SK-N-MC (cell line): ENCODE measurements at regions not wholly inside any gene's neighbourhood (a gene's known extent, or its start where the extent isn't known, plus 50 kb on each side); places are given as distances from the start of the nearest gene placed in this dataset.

Source experiments
- DNase-seq: peaks from one replicate; pipeline ENCODE4 v3.0.0-alpha.2; 2011; ENCODE audit warnings: low read depth, low spot score
- H3K27ac ChIP-seq: fragments of 200-600 bp; sonication (generic); 2 replicates; pipeline ENCODE4 v1.5.1; 2016; ENCODE audit warnings: mixed run types
- H3K36me3 ChIP-seq: fragments of 200-600 bp; sonication (generic); 2 replicates; pipeline ENCODE4 v1.6.1; 2017; ENCODE audit warnings: antibody characterized with exemption, low read length, mixed read lengths; ENCODE audit not compliant: insufficient read depth
- H3K4me3 ChIP-seq: fragments of 200-600 bp; sonication (generic); 2 replicates; pipeline ENCODE4 v1.5.1; 2016
- H3K9ac ChIP-seq: fragments of 200-600 bp; sonication (generic); 2 replicates; pipeline ENCODE4 v1.8.0; 2017; ENCODE audit warnings: mixed run types, mixed read lengths; ENCODE audit not compliant: insufficient read length
- H3K9me3 ChIP-seq: fragments of 200-600 bp; sonication (generic); 2 replicates; pipeline ENCODE4 v1.6.1; 2017; ENCODE audit warnings: low read depth, mild to moderate bottlenecking, antibody characterized with exemption, low read length, moderate library complexity, mixed read lengths
- EZH2 ChIP-seq: fragments of 200-600 bp; sonication (generic); IDR thresholded peaks from one replicate; pipeline ENCODE4 v1.6.1; 2017; ENCODE audit warnings: antibody characterized with exemption
- FOXP2 ChIP-seq: optimal IDR thresholded peaks from 2 replicates; pipeline ENCODE3; 2011; ENCODE audit warnings: mild to moderate bottlenecking, moderate library complexity; ENCODE audit not compliant: insufficient read depth; ENCODE audit errors: extremely low read length, control extremely low read depth
- POLR2AphosphoS5 ChIP-seq: IDR thresholded peaks from 2 replicates; pipeline ENCODE4 v1.6.1; 2012; ENCODE audit warnings: mild to moderate bottlenecking, low read depth, low read length, borderline replicate concordance

DNA sequence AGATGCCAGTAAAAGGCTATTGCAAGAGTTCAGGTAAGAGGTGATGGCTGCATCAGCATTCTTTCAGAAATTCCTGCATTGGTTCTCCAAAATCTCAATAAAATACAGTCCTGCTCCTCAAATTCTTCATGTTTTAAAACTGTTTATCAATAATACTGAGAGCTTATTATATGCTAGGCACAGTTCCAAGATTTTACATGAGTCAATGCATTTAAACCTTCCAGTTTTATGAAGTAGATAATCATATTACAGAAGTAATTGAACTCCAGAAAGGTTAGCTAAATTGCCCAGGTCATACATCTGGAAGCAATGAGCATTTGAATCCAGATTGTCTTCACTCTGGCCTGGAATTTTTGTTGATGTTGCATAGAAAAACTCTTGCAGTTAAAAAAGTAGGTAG, 282.9 kb upstream of the SLITRK6 start:
- no peak for TF ChIP-seq EZH2
- no peak for TF ChIP-seq FOXP2
- TF ChIP-seq POLR2AphosphoS5, result no peak
- Histone ChIP-seq H3K9me3 (no peaks in the 10 kb centered on the region), H3K27ac (no peak overlapping the region), H3K9ac (no peak overlapping the region), H3K4me3 (no peak overlapping the region), H3K36me3 (no peaks in the 10 kb centered on the region)
- DNase-seq, result no peak

DNA sequence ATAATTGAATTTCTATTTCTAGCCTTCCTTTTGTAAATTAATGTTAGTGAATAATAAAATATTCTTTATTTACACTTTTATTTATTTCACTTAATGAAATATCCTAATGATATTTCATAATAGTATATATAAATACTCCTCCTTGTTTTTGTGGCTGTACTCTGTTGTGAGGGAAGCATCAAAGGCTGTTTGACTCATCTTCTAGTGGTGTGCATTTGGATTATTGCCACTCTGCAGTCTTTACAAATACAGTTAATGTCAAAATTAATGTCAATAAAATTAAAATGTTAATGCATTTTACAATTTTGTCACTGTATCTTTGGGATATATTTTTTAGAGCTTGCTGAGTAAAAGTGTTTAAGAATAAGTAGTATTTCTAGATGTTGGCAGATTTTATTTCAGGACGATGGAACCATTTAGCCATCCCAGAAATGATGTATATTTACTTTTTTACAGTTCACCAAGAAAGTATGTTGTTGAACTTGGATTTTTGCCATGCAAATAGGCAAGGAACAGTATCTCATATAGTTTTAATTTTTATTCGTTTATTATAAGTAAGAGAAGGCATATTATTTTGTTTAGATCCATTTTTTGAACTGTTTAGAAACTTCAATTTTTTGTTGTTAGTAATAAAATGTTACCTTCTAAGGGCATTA, 281.2 kb upstream of the SLITRK6 start:
- DNase-seq, result no peak
- no peak overlapping the region for H3K27ac ChIP-seq
- no peaks in the 10 kb centered on the region for H3K36me3 ChIP-seq
- H3K9ac ChIP-seq, result no peak overlapping the region
- no peaks in the 10 kb centered on the region for H3K9me3 ChIP-seq
- TF ChIP-seq EZH2 (no peak), POLR2AphosphoS5 (no peak), FOXP2 (no peak)
- H3K4me3 ChIP-seq, result no peak overlapping the region

DNA sequence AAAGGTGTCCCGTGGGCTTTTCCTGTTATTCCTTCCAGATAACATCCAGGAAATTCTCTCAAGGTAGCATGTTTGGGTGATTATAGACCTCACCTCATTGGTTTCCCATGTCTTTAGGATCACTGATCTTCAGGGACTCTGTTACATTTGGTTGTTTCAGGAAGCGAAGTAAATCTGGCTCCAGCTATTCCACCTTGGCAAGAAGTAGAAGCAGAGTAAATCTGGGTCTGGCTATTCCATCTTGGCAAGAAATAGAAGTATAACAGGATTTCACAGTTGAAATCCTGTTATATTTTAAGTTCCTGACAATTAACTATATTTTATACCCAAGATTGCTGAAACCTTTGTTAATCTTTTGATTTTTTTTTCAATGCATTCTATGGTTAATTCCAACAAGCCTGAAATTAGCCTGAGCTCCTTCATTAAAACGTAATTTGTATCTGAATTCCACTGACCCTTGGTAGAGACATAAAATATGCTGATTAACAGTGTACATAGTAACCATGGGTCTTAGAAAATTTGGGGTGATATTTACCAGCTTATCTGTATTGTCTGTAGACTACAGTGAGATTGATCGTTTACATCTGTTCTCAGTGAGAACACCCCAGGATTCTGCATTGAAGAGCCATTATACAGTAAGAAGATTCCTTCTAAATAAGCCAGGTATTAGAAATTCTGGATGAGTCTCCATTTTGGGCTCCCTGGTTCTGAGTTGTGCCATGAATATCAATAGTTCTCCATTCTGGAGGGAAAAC, 267.6 kb upstream of the SLITRK6 start:
- no peak overlapping the region for H3K4me3 ChIP-seq
- TF ChIP-seq POLR2AphosphoS5 (no peak), EZH2 (no peak), FOXP2 (no peak)
- no peaks in the 10 kb centered on the region for H3K36me3 ChIP-seq
- no peak overlapping the region for H3K27ac ChIP-seq
- H3K9ac ChIP-seq, result no peak overlapping the region
- DNase-seq, result no peak
- no peaks in the 10 kb centered on the region for H3K9me3 ChIP-seq

DNA sequence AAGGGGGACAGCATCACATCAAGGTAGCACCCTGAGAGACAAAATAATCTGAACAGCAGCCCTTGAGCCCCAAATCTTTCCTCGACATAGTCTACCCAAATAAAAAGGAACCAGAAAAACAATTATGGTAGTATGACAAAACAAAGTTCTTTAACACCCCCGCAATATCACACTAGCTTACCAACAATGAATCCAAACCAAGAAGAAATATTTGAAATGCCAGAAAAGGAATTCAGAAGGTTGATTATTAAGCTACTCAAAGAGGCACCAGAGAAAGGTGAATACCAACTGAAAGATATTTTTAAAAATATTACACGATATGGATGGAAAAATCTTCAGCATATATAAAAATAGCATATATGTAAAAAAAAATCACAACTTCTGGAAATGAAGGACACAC, 252.9 kb upstream of the SLITRK6 start:
- Histone ChIP-seq H3K9me3 (no peaks in the 10 kb centered on the region), H3K27ac (no peak overlapping the region), H3K9ac (no peak overlapping the region), H3K4me3 (no peak overlapping the region), H3K36me3 (no peaks in the 10 kb centered on the region)
- TF ChIP-seq FOXP2, result no peak
- no peak for DNase-seq

DNA sequence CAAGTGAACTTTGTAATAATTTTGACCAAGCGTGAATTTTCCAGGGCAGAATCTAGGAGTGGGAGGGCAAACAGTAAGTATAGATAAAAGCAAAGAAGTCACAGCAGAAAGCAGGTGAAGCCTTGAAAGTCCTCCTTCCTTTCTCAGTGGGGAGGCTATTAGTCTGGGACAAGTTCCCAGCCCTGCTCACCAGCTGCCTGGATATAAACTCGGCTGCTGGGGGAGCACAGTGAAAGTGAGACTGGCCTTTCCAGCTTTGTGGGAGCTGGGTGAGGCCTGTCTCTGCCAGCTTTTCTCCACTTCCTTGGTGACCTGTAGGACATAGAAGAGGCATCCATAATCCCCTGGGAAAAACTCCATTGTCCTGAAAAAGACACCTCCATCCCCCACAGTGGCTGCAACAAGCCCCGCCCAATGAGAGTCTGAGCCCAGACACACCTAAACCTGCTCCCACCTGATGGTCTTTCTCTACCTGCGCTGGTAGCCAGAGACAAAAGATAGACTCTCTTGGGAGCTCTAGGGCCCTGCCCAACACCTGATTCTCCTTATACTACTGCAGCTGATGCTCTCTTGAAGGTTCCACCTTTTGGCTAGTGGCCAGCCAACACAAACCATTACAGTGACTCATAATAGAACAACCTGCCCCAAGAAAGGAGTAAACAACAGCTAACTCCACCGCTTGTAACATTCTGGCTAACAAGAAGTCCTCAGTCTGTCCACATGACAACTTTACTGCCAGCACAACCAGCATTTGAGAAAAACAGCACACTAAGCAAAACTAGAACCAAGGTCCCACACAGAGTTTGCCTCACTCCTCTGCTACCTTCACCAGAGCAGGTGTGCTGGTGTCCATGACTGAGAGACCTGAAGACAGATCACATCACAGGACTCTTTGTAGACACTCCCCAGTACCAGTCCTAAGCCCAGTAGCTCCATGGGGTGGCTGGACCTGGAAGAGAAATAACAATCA, 252.2 kb upstream of the SLITRK6 start:
- no peak overlapping the region for H3K9ac ChIP-seq
- H3K27ac ChIP-seq, result no peak overlapping the region
- DNase-seq, result no peak
- no peaks in the 10 kb centered on the region for H3K9me3 ChIP-seq
- H3K36me3 ChIP-seq, result no peaks in the 10 kb centered on the region
- TF ChIP-seq EZH2, result no peak
- TF ChIP-seq FOXP2, result no peak
- TF ChIP-seq POLR2AphosphoS5, result no peak
- no peak overlapping the region for H3K4me3 ChIP-seq

DNA sequence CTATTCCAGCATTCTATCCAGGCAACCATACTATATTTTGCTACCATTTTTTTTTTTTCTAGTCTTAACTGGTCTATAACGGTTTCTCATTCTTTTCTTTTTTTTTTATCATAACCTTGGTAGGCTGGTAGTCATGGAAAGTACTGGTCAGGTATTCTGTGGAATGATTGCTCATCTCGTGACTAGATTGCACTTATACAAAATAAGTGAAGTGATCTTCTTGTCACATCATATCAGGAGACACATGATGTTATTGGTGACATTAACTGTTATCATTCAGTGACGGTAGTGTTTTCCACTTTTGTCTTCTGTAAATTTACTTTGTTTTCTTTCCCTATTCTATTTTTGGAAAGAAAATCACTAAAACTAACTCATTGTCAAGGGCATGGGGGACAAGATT, 239.3 kb upstream of the SLITRK6 start:
- no peak for DNase-seq
- TF ChIP-seq FOXP2 (no peak), EZH2 (no peak), POLR2AphosphoS5 (no peak)

DNA sequence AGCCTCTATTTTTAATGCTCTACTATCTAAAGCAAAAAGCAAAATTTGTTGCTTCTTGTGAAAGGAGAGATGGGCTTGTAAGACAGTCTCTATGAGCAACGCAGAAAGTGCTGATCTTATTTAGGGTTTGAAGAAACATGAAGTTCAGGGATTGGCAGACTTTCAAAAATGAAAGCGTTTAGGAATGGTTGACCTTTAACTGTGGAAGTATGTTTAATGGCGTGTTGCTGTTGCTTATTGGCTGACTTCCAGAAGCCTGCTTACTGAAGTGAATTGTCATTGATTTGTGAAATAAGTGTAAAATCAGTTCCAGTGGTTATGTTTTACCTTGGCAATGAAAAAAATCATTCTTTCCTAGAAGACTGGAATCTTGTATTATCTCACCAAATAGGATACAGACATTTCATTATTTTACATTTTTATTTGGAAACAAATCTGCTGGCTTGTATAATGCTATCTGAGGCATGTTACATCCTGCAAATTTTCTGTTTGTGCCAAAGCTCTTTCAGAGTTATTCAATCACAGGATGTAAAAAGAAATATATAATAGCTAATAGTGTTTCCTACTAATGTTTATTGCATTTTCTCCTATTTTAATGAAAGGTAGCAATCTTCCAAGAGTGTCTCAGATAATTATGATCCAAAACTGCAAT, 221.3 kb upstream of the SLITRK6 start:
- Histone ChIP-seq H3K27ac (peak overlapping the region; percentile 15; the same call in 1 of the 2 replicates), H3K4me3 (peak overlapping the region; percentile 17), H3K9ac (no peak overlapping the region), H3K9me3 (no peaks in the 10 kb centered on the region), H3K36me3 (no peaks in the 10 kb centered on the region)
- peak; percentile 14 for DNase-seq
- TF ChIP-seq POLR2AphosphoS5, result no peak
- no peak for TF ChIP-seq EZH2
- no peak for TF ChIP-seq FOXP2

More for the DNA sequence above, 239.3 kb upstream of the SLITRK6 start:
- H3K27ac ChIP-seq, result no peak overlapping the region
- no peak overlapping the region for H3K4me3 ChIP-seq
- no peak overlapping the region for H3K9ac ChIP-seq
- no peaks in the 10 kb centered on the region for H3K36me3 ChIP-seq
- H3K9me3 ChIP-seq, result no peaks in the 10 kb centered on the region
